Gastrocnemius medialis (tissue), 4 donors: ENCODE measurements at regions not wholly inside any gene's neighbourhood (a gene's known extent, or its start where the extent isn't known, plus 50 kb on each side); places are given as distances from the start of the nearest gene placed in this dataset.

Source experiments
- ATAC-seq, 2 donors: fragments of 150-250 bp; one replicate each; pipeline ENCODE4 v1.9.1; 2016
- DNase-seq, 2 donors: peaks; one replicate each; pipeline ENCODE4 v3.0.0-alpha.2; 2019
- H3K27ac ChIP-seq, 4 donors: fragments of 200-600 bp; sonication (generic); 1 replicate in 1 of 4; 2 replicates in 3 of 4; pipeline ENCODE4 v1.5.1; 2016 to 2018; ENCODE audit warnings: mild to moderate bottlenecking in 2 of 4, moderate library complexity in 1 of 4
- H3K27me3 ChIP-seq, 3 donors: fragments of 200-600 bp; sonication (generic) in 2 of 3; 1 replicate in 1 of 3; 2 replicates in 2 of 3; pipeline versions ENCODE4 v1.5.1 to v1.6.0; 2016 to 2019; ENCODE audit warnings: mild to moderate bottlenecking in 1 of 3, moderate library complexity in 1 of 3
- H3K36me3 ChIP-seq, 2 donors: fragments of 200-600 bp; sonication (generic) in 1 of 2; one replicate each; pipeline ENCODE4 v1.5.1; 2017 to 2018
- H3K4me1 ChIP-seq, 2 donors: fragments of 200-600 bp; sonication (generic) in 1 of 2; one replicate each; pipeline ENCODE4 v1.5.1; 2016 to 2017; ENCODE audit warnings: mild to moderate bottlenecking in 2 of 2
- H3K4me3 ChIP-seq, 4 donors: fragments of 200-600 bp; sonication (generic) in 3 of 4; 1 replicate in 1 of 4; 2 replicates in 3 of 4; pipeline ENCODE4 v1.5.1; 2016 to 2019; ENCODE audit warnings: mild to moderate bottlenecking in 2 of 4
- H3K9me3 ChIP-seq, 3 donors: fragments of 200-600 bp; sonication (generic) in 2 of 3; 1 replicate in 1 of 3; 2 replicates in 2 of 3; pipeline ENCODE4 v1.5.1; 2016 to 2019
- CTCF ChIP-seq, 5 experiments: fragments of 450-650 bp in 3 of 5; fragments of 200-600 bp in 2 of 5; sonication (generic) in 2 of 5; IDR thresholded peaks in 4 of 5; conservative IDR thresholded peaks in 1 of 5; 1 replicate in 4 of 5; 2 replicates in 1 of 5; pipeline ENCODE4 v1.5.1; 2016 to 2019; ENCODE audit warnings: antibody characterized with exemption in 5 of 5, mild to moderate bottlenecking in 3 of 5, moderate library complexity in 3 of 5
- POLR2A ChIP-seq, 2 donors: fragments of 450-650 bp; IDR thresholded peaks; one replicate each; pipeline ENCODE4 v1.6.1; 2017; ENCODE audit warnings: antibody characterized with exemption in 2 of 2, mild to moderate bottlenecking in 2 of 2, moderate library complexity in 2 of 2
- in situ Hi-C, 4 donors: fragments of 200-750 bp; cut with MboI; loops; one replicate each; pipeline versions ENCODE4 v1.15.0 to v1.8.0; 2017; ENCODE audit warnings: low sequenced_read_pairs in 4 of 4
- intact Hi-C: fragments of 100-400 bp; cut with DNase I; formaldehyde crosslinking; loops from one replicate; pipeline ENCODE4 v1.15.1; 2023; ENCODE audit warnings: low total_unique reads

DNA sequence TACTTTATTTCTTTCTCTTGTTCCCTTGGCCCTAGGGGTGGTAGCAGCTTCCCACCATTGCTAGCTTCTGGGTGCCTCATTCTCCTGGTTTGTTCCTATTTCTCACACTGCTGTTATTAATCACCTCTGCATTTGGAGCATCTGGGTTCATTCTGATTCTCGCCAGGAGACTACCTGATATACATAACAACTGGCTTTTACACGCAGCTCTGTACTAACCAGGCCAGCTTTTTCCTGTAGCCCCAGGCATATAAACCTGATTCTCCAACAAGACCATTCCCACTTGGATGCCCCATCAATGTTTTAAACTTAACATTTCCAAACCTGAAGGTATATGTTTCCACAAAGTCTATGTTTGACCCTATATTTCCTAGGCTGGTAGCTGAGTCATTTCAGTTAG, 403.9 kb upstream of the DCC start:
- H3K36me3 ChIP-seq: no peaks in the 10 kb centered on the region
- H3K27ac ChIP-seq: no peak overlapping the region
- intact Hi-C loops: no loop called here
- no peaks in the 10 kb centered on the region for H3K9me3 ChIP-seq
- ATAC-seq (no peak), DNase-seq (no peak)
- no peaks in the 10 kb centered on the region for H3K4me1 ChIP-seq
- H3K27me3 ChIP-seq: no peaks in the 10 kb centered on the region
- H3K4me3 ChIP-seq: no peak overlapping the region
- TF ChIP-seq CTCF (IDR thresholded peaks at IDR 0.05 in 4 of 5, conservative IDR thresholded peaks at IDR 0.05 in 1 of 5): no peak
- TF ChIP-seq POLR2A (IDR thresholded peaks at IDR 0.05): no peak
- in situ Hi-C loops: no loop called here

GRCh38 chr18:51941999-51942398, 398.0 kb upstream of the DCC start:
- no peak overlapping the region for H3K27ac ChIP-seq
- no peak for ATAC-seq
- no peak for TF ChIP-seq POLR2A (IDR thresholded peaks at IDR 0.05)
- no peak for TF ChIP-seq CTCF (IDR thresholded peaks at IDR 0.05 in 4 of 5, conservative IDR thresholded peaks at IDR 0.05 in 1 of 5)
- DNase-seq: no peak
- H3K36me3 ChIP-seq: no peaks in the 10 kb centered on the region
- no peaks in the 10 kb centered on the region for H3K4me1 ChIP-seq
- no peaks in the 10 kb centered on the region for H3K9me3 ChIP-seq
- in situ Hi-C loops: no loop called here
- intact Hi-C loops: no loop called here
- H3K27me3 ChIP-seq: no peaks in the 10 kb centered on the region
- H3K4me3 ChIP-seq: no peak overlapping the region

- H3K4me3 ChIP-seq: no peak overlapping the region
- no peak overlapping the region for H3K27ac ChIP-seq
- ATAC-seq (no peak), DNase-seq (no peak)
- H3K9me3 ChIP-seq: no peaks in the 10 kb centered on the region
- H3K36me3 ChIP-seq: no peaks in the 10 kb centered on the region
- intact Hi-C loops (no loop called here), in situ Hi-C loops (no loop called here)
- TF ChIP-seq POLR2A (IDR thresholded peaks at IDR 0.05) (no peak), CTCF (IDR thresholded peaks at IDR 0.05 in 4 of 5, conservative IDR thresholded peaks at IDR 0.05 in 1 of 5) (no peak)
- no peaks in the 10 kb centered on the region for H3K4me1 ChIP-seq
- H3K27me3 ChIP-seq: no peaks in the 10 kb centered on the region
Observed at GRCh38 chr18:51943281-51943680, 396.7 kb upstream of the DCC start.

GRCh38 chr18:51946946-51947345, 393.1 kb upstream of the DCC start:
- H3K27me3 ChIP-seq: no peaks in the 10 kb centered on the region
- intact Hi-C loops: no loop called here
- TF ChIP-seq POLR2A (IDR thresholded peaks at IDR 0.05) (no peak), CTCF (IDR thresholded peaks at IDR 0.05 in 4 of 5, conservative IDR thresholded peaks at IDR 0.05 in 1 of 5) (no peak)
- no peaks in the 10 kb centered on the region for H3K4me1 ChIP-seq
- H3K36me3 ChIP-seq: no peaks in the 10 kb centered on the region
- no peak overlapping the region for H3K27ac ChIP-seq
- ATAC-seq: no peak
- H3K9me3 ChIP-seq: no peaks in the 10 kb centered on the region
- DNase-seq: no peak
- no peak overlapping the region for H3K4me3 ChIP-seq
- in situ Hi-C loops: no loop called here

- in situ Hi-C loops (no loop called here), intact Hi-C loops (no loop called here)
- H3K27ac ChIP-seq: no peak overlapping the region
- no peak for DNase-seq
- no peak for ATAC-seq
- TF ChIP-seq CTCF (IDR thresholded peaks at IDR 0.05 in 4 of 5, conservative IDR thresholded peaks at IDR 0.05 in 1 of 5) (no peak), POLR2A (IDR thresholded peaks at IDR 0.05) (no peak)
- no peaks in the 10 kb centered on the region for H3K27me3 ChIP-seq
- no peaks in the 10 kb centered on the region for H3K36me3 ChIP-seq
- no peak overlapping the region for H3K4me3 ChIP-seq
- no peaks in the 10 kb centered on the region for H3K4me1 ChIP-seq
- no peaks in the 10 kb centered on the region for H3K9me3 ChIP-seq
Observed at GRCh38 chr18:51952844-51953243, 387.2 kb upstream of the DCC start.
